Uterus (tissue), 2 donors: ENCODE measurements at regions not wholly inside any gene's neighbourhood (a gene's known extent, or its start where the extent isn't known, plus 50 kb on each side); places are given as distances from the start of the nearest gene placed in this dataset.

Source experiments
- POLR2A ChIP-seq, 2 donors: fragments of 450-650 bp; IDR thresholded peaks; one replicate each; pipeline ENCODE4 v1.6.1; 2016; ENCODE audit warnings: antibody characterized with exemption in 2 of 2, mild to moderate bottlenecking in 1 of 2, moderate library complexity in 1 of 2
- TF ChIP-seq, protein P1 (sequence below), 4 experiments: fragments of 200-600 bp in 2 of 4; fragments of 450-650 bp in 2 of 4; sonication (generic) in 2 of 4; IDR thresholded peaks; one replicate each; pipeline ENCODE4 v1.5.1; 2016 to 2019; ENCODE audit warnings: antibody characterized with exemption in 4 of 4, mild to moderate bottlenecking in 2 of 4, moderate library complexity in 1 of 4

DNA sequence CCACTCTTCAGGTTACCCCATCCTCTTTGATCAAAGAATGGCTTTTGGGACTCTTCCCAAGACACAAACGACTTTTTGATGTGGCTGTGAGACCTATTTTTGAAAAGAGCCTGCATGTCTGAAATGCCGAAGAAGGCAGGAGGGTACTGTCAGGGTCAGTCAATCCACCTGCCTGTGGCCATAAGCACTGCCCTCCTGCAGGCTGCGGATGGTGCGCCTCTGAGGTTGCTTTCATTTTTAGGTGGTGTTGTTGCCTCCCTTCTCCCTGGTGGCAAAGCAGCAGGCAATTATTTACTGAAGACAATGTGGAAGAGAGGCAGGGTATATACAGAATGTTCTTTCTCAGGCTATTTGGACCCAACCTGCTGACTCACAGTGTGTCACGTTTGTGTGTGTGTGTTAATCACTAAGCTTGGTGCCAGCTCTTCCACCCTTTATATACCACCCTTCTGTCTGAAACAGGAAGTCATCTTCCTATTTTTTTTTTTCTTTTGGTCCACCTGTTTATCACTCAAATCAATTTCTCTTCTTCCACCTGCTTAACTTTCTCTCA, 1421.2 kb upstream of the CELF2 start:
- TF ChIP-seq POLR2A (IDR thresholded peaks at IDR 0.05): no peak
- TF ChIP-seq, protein P1, sequence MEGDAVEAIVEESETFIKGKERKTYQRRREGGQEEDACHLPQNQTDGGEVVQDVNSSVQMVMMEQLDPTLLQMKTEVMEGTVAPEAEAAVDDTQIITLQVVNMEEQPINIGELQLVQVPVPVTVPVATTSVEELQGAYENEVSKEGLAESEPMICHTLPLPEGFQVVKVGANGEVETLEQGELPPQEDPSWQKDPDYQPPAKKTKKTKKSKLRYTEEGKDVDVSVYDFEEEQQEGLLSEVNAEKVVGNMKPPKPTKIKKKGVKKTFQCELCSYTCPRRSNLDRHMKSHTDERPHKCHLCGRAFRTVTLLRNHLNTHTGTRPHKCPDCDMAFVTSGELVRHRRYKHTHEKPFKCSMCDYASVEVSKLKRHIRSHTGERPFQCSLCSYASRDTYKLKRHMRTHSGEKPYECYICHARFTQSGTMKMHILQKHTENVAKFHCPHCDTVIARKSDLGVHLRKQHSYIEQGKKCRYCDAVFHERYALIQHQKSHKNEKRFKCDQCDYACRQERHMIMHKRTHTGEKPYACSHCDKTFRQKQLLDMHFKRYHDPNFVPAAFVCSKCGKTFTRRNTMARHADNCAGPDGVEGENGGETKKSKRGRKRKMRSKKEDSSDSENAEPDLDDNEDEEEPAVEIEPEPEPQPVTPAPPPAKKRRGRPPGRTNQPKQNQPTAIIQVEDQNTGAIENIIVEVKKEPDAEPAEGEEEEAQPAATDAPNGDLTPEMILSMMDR (IDR thresholded peaks at IDR 0.05): no peak
